H1 (cell line): ENCODE measurements at regions not wholly inside any gene's neighbourhood (a gene's known extent, or its start where the extent isn't known, plus 50 kb on each side); places are given as distances from the start of the nearest gene placed in this dataset.

Experiments
- CTCF ChIA-PET: fragments of 300-600 bp; sonication (Branson Sonifier 250); formaldehyde crosslinking; loops from one replicate; lab custom pipeline; 2021; ENCODE audit not compliant: partially characterized antibody; lab: Charles Lee
- POLR2A ChIA-PET: fragments of 300-600 bp; sonication (Branson Sonifier 250); formaldehyde crosslinking; loops from one replicate; lab custom pipeline; 2021; ENCODE audit warnings: inconsistent platforms; ENCODE audit not compliant: partially characterized antibody; lab: Charles Lee
- DNase-seq, 2 experiments: peaks; one replicate each; pipeline versions ENCODE4 v3.0.0 to v3.0.0-alpha.2; 2010 to 2022; ENCODE audit warnings: low spot score in 2 of 2, low read depth in 1 of 2, mixed read lengths in 1 of 2
- FAIRE-seq: peaks from 2 replicates; lab custom pipeline; 2011; peaks lifted over from hg19 to GRCh38; lab: Jason Lieb, UNC
- H2AFZ ChIP-seq: 2 replicates; pipeline ENCODE4 v1.8.1; 2012; ENCODE audit warnings: low read length, inconsistent platforms
- H2AK5ac ChIP-seq: 2 replicates; pipeline ENCODE4 v1.6.1; 2013; ENCODE audit warnings: low read depth, low read length
- H2BK120ac ChIP-seq: replicated peaks from 2 replicates; pipeline ENCODE3; 2013; ENCODE audit warnings: low read depth, low read length, inconsistent platforms
- H2BK12ac ChIP-seq: 2 replicates; pipeline ENCODE4 v1.6.1; 2013; ENCODE audit warnings: low read depth, low read length
- H2BK15ac ChIP-seq: 2 replicates; pipeline ENCODE4 v1.6.1; 2013; ENCODE audit warnings: low read length
- H2BK20ac ChIP-seq: 2 replicates; pipeline ENCODE4 v1.6.1; 2013; ENCODE audit warnings: low read length
- H2BK5ac ChIP-seq: 2 replicates; pipeline ENCODE4 v1.6.1; 2013; ENCODE audit warnings: low read depth, low read length
- H3K14ac ChIP-seq: 2 replicates; pipeline ENCODE4 v1.6.1; 2013; ENCODE audit warnings: inconsistent platforms; ENCODE audit not compliant: insufficient read length
- H3K18ac ChIP-seq: 2 replicates; pipeline ENCODE4 v1.6.1; 2013; ENCODE audit warnings: low read length; ENCODE audit errors: extremely low read depth
- H3K23ac ChIP-seq: 2 replicates; pipeline ENCODE4 v1.6.1; 2013; ENCODE audit warnings: inconsistent platforms; ENCODE audit not compliant: insufficient read length
- H3K23me2 ChIP-seq: 2 replicates; pipeline ENCODE4 v1.6.1; 2013; ENCODE audit warnings: low read depth, low read length
- H3K27ac ChIP-seq: 2 replicates; pipeline ENCODE4 v1.6.1; 2011; ENCODE audit warnings: low read depth, low read length, inconsistent platforms
- H3K27me3 ChIP-seq, 4 experiments: replicated peaks in 1 of 4; 1 replicate in 1 of 4; 2 replicates in 3 of 4; pipeline versions ENCODE4 v1.6.1 to v1.8.1; 2011 to 2013; ENCODE audit warnings: low read length in 3 of 4, mild to moderate bottlenecking in 3 of 4, inconsistent platforms in 2 of 4, mixed read lengths in 2 of 4, moderate library complexity in 1 of 4; ENCODE audit not compliant: control insufficient read depth in 3 of 4, insufficient read depth in 3 of 4; ENCODE audit errors: extremely low read depth in 1 of 4
- H3K36me3 ChIP-seq, 4 experiments: 2 replicates each; pipeline versions ENCODE4 v1.6.1 to v1.8.1; 2011 to 2013; ENCODE audit warnings: mild to moderate bottlenecking in 4 of 4, low read length in 3 of 4, moderate library complexity in 2 of 4, control low read depth in 1 of 4, inconsistent platforms in 1 of 4; ENCODE audit not compliant: insufficient read depth in 4 of 4, control insufficient read depth in 2 of 4
- H3K4ac ChIP-seq: replicated peaks from 2 replicates; pipeline ENCODE3; 2013; ENCODE audit warnings: low read length, low read depth, mixed read lengths, inconsistent platforms; ENCODE audit not compliant: insufficient read length
- H3K4me1 ChIP-seq, 4 experiments: replicated peaks in 1 of 4; 1 replicate in 1 of 4; 2 replicates in 3 of 4; pipeline versions ENCODE4 v1.6.1 to v1.8.1; 2011 to 2013; ENCODE audit warnings: low read length in 3 of 4, inconsistent platforms in 2 of 4, mixed read lengths in 1 of 4; ENCODE audit not compliant: insufficient read depth in 4 of 4, control insufficient read depth in 3 of 4
- H3K4me2 ChIP-seq, 2 experiments: 2 replicates each; pipeline versions ENCODE4 v1.6.1 to v1.8.1; 2011 to 2013; ENCODE audit warnings: low read depth in 2 of 2, low read length in 2 of 2, control low read depth in 1 of 2, inconsistent platforms in 1 of 2, mild to moderate bottlenecking in 1 of 2; ENCODE audit not compliant: insufficient read depth in 1 of 2
- H3K4me3 ChIP-seq, 4 experiments: fragments of 200-600, 300-600 bp in 1 of 4; sonication (generic), shearing (Covaris generic), sonication (Bioruptor Twin) in 1 of 4; 2 replicates each; pipeline versions ENCODE4 v1.5.1 to v1.8.1; 2011 to 2016; ENCODE audit warnings: low read length in 4 of 4, low read depth in 3 of 4, control low read depth in 2 of 4, inconsistent platforms in 2 of 4, mild to moderate bottlenecking in 2 of 4, mixed read lengths in 1 of 4, moderate library complexity in 1 of 4; ENCODE audit not compliant: insufficient read depth in 2 of 4; ENCODE audit errors: extremely low read depth in 1 of 4
- H3K56ac ChIP-seq: replicated peaks from 2 replicates; pipeline ENCODE3; 2013; ENCODE audit warnings: low read depth, mild to moderate bottlenecking, mixed read lengths, low read length, inconsistent platforms; ENCODE audit not compliant: insufficient read length
- H3K79me1 ChIP-seq: 2 replicates; pipeline ENCODE4 v1.6.1; 2013; ENCODE audit warnings: low read depth, low read length, control low read depth
- H3K79me2 ChIP-seq, 2 experiments: 2 replicates each; pipeline versions ENCODE4 v1.6.1 to v1.8.1; 2012 to 2013; ENCODE audit warnings: low read length in 2 of 2, mild to moderate bottlenecking in 2 of 2, inconsistent platforms in 1 of 2; ENCODE audit not compliant: insufficient read depth in 2 of 2, control insufficient read depth in 1 of 2
- H3K9ac ChIP-seq, 4 experiments: replicated peaks in 1 of 4; 1 replicate in 1 of 4; 2 replicates in 3 of 4; pipeline versions ENCODE4 v1.6.1 to v1.8.1; 2011 to 2013; ENCODE audit warnings: low read depth in 3 of 4, low read length in 3 of 4, control low read depth in 2 of 4, mild to moderate bottlenecking in 2 of 4, moderate library complexity in 2 of 4, inconsistent platforms in 1 of 4; ENCODE audit errors: extremely low read depth in 1 of 4
- H3K9me3 ChIP-seq, 2 experiments: 2 replicates each; pipeline versions ENCODE4 v1.6.1 to v1.8.1; 2012 to 2013; ENCODE audit warnings: mild to moderate bottlenecking in 2 of 2, moderate library complexity in 2 of 2, control low read depth in 1 of 2, inconsistent platforms in 1 of 2, low read depth in 1 of 2, low read length in 1 of 2, mixed read lengths in 1 of 2; ENCODE audit not compliant: insufficient read depth in 2 of 2
- H4K20me1 ChIP-seq, 2 experiments: replicated peaks in 1 of 2; 2 replicates each; pipeline versions ENCODE3 to v1.8.1; 2011 to 2013; ENCODE audit warnings: inconsistent platforms in 2 of 2, low read length in 2 of 2, mild to moderate bottlenecking in 1 of 2; ENCODE audit not compliant: insufficient read depth in 2 of 2, control insufficient read depth in 1 of 2
- H4K5ac ChIP-seq: 2 replicates; pipeline ENCODE4 v1.6.1; 2013; ENCODE audit warnings: low read length, low read depth, mixed read lengths, inconsistent platforms; ENCODE audit not compliant: insufficient read length
- H4K8ac ChIP-seq: 2 replicates; pipeline ENCODE4 v1.8.0; 2013; ENCODE audit warnings: mild to moderate bottlenecking, moderate library complexity, low read length, inconsistent platforms; ENCODE audit not compliant: insufficient read depth; ENCODE audit errors: extremely low read depth
- H4K91ac ChIP-seq: replicated peaks from 2 replicates; pipeline ENCODE3; 2013; ENCODE audit warnings: low read length, mixed read lengths, inconsistent platforms; ENCODE audit not compliant: insufficient read length
- CEBPB ChIP-seq: IDR thresholded peaks from 2 replicates; pipeline ENCODE4 v1.6.1; 2012; ENCODE audit warnings: low read depth, low read length
- POU5F1 ChIP-seq: IDR thresholded peaks from 2 replicates; pipeline ENCODE4 v1.6.1; 2011; ENCODE audit warnings: low read depth, mild to moderate bottlenecking, low read length, moderate library complexity
- WGBS, 2 experiments: shearing (Covaris generic) in 1 of 2; methylation state at CpG; one replicate each; pipeline versions ENCODE4 v1.1.6 to v1.1.7; 2013 to 2015; ENCODE audit warnings: low lambda C conversion rate in 2 of 2, mixed read lengths in 2 of 2, inconsistent platforms in 1 of 2, low coverage in 1 of 2, missing lambda C conversion rate in 1 of 2; ENCODE audit not compliant: insufficient replicate concordance in 2 of 2, insufficient coverage in 1 of 2, insufficient read length in 1 of 2; ENCODE audit errors: extremely low coverage in 1 of 2, missing lambda C conversion rate in 1 of 2; 5-methylcytosine and 5-hydroxymethylcytosine counted together

DNA sequence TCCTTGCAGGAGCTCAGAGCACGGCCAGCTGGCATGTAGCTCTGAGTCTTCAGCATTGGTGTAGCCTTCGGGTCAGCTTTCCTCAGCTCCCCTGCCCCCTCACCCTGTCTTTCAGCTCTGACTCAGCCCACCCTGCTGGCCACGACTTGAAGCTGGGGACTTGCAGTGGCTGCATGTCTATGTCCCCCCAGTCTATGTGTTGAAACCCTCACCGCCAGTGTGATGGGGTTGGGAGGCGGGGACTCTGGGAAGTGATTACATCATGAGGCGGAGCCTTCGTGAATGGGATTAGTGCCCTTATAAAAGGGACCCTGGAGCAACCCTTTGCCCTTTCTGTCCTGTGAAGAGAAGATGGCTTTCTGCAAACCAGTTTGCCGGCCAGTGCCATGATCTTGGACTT, 111.1 kb downstream of the CTTN start:
- DNase-seq, result no peak
- H3K18ac ChIP-seq, result no peak overlapping the region
- H2BK20ac ChIP-seq, result no peak overlapping the region
- H3K79me1 ChIP-seq, result peaks cover 5% of the 10 kb centered on the region; the same call in 1 of the 2 replicates
- peaks cover 5 to 6% of the 10 kb centered on the region in 2 experiments; a peak in 3 of 4 replicates for H3K9me3 ChIP-seq
- H4K91ac ChIP-seq, result no peak overlapping the region
- WGBS, 2 experiments, result 84% methylated on average over 8 of the region's 8 CpGs; no CpG with 5 or more reads in 1 of the 2 experiments
- H3K4me2 ChIP-seq, result no peak overlapping the region
- no peaks in the 10 kb centered on the region for H3K27me3 ChIP-seq
- POLR2A ChIA-PET, result interaction anchor here (0.9 kb wide), 1 partner anchor 9 kb away, joined by 3 read pairs; no protein-coding TSS in a partner anchor
- H2AFZ ChIP-seq, result no peak overlapping the region
- no peaks in the 10 kb centered on the region for H3K79me2 ChIP-seq
- H3K4me3 ChIP-seq, result no peak overlapping the region
- no peak overlapping the region for H2BK12ac ChIP-seq
- H3K36me3 ChIP-seq, result no peaks in the 10 kb centered on the region
- H3K14ac ChIP-seq, result no peak overlapping the region
- H2BK5ac ChIP-seq, result no peak overlapping the region
- peaks cover 0 to 7% (median 4%) of the 10 kb centered on the region in 4 experiments; a peak in 5 of 7 replicates for H3K4me1 ChIP-seq
- H3K4ac ChIP-seq, result no peak overlapping the region
- no peak overlapping the region for H3K23ac ChIP-seq
- H4K20me1 ChIP-seq, result peaks cover 2 to 7% of the 10 kb centered on the region in 2 experiments
- H2BK15ac ChIP-seq, result no peak overlapping the region
- no peak overlapping the region for H2BK120ac ChIP-seq
- H3K9ac ChIP-seq, result no peak overlapping the region
- no peak overlapping the region for H4K5ac ChIP-seq
- H3K23me2 ChIP-seq, result no peaks in the 10 kb centered on the region
- H3K56ac ChIP-seq, result no peak overlapping the region
- TF ChIP-seq CEBPB, result 0 out of 2 replicates have a peak, but pooled peaks have one; percentile 15
- no peak for TF ChIP-seq POU5F1
- TF ChIP-seq, all 59 proteins: peak for 1
- no peak for FAIRE-seq
- CTCF ChIA-PET, result interaction anchor here (0.6 to 12.0 kb wide), 15 partner anchors 8 to 248 kb away, joined by 3 to 150 read pairs (median 7); no protein-coding TSS in a partner anchor
- Histone ChIP-seq H4K8ac (no peak overlapping the region), H3K27ac (no peak overlapping the region), H2AK5ac (no peak overlapping the region)
